HG03280 (cell line): ENCODE measurements at regions not wholly inside any gene's neighbourhood (a gene's known extent, or its start where the extent isn't known, plus 50 kb on each side); places are given as distances from the start of the nearest gene placed in this dataset.
"Not testable (repeated sequence)": the region's sequence is repeated elsewhere in the genome, so short reads cannot be mapped to it uniquely, and the experiment has no call there.

ENCODE experiments used
- ATAC-seq: cut with Tn5 transposase; IDR thresholded peaks from one replicate; pipeline ENCODE4 v1.9.1; 2021; ENCODE audit warnings: mild to moderate bottlenecking, moderate library complexity; ENCODE audit not compliant: unreplicated experiment

DNA sequence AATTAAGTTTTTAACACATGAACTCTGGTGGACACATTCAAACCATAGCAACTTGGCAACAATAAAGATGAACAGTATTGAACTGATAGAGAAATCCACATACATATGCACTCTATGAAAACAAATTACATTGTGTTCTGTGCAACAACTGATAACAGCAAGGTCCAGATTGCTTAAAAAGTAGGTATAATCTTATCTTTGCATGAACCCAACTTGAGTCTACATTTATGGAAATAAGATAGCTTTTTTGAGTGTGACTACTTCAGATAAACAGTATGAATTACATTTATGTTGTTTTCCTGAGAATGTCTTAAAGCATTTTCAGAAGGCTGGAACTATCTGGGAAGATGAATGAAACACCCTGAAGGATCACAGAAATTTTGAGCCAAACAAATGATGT lies 212.6 kb upstream of the GK2 start:
- ATAC-seq, result no peak

DNA sequence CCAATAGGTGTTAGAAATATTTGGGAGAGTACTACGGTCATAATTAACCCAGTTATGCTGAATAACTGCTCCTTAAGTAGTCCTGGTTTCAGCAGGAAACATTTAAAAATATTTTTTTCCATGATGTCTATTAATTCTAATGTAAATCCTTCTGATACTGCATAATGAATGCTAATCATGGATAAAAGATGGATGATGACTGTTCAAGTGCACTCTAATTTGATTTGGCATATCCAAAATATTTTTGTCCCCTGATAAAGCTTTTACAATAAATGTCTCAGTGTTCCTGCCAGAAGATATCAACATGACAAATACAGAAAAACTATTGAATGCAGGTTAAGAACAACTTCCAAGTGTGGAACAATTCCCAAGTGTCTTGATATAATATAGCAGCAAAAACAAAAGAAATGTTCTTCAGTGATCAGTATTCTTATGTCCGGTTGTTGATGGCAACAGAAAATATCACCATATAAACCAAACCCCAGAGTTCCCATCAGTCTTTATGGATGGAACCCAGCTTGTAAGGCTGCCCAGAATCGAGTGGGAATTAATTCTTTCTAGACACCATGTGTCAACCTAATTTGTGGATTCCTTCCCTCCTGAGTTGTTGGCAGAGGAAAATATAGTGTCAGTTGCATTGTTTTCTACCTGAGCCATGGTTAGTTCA lies 205.4 kb upstream of the GK2 start:
- ATAC-seq, result no peak

DNA sequence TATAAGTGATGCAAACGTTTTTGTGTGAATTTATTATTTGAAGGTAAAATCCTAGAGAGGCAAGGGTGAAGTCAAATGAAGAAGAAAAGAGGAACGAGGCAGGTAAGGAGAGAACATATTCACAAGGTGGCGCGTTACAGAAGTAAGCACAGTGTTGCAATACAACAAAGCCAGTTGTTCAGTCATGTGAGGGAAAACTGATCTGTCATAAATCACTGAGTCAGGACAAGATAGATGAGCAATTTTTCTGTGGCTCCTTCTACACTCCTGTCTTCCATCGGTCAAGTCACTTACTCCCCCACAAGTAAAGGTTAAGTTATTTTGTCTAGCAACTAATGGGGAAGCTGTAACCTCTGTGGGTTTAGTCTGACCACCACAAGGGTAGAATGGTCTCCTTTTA lies 203.0 kb upstream of the GK2 start:
- ATAC-seq, result no peak

DNA sequence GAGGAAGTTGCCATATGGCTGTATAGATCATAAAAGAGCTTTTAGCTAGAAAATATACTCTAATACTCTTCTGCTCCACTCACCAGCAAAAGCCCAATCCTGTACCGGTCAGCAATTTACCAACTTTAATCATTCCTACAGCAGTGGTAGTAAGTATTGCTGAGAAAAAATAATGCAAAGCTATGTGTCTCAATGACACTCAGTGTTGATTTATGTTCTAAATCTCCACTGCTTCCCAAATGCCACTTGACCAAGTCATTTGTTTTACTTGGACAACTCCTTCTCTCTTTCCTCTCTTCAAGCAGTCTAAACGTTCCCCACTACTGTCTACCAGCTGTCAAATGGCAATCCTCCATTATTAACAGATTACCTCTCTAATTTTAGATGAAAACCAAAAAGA lies 201.8 kb upstream of the GK2 start:
- no peak for ATAC-seq

- ATAC-seq, result no peak
Measured at GRCh38 chr4:79607979-79608378, 200.0 kb upstream of the GK2 start.

DNA sequence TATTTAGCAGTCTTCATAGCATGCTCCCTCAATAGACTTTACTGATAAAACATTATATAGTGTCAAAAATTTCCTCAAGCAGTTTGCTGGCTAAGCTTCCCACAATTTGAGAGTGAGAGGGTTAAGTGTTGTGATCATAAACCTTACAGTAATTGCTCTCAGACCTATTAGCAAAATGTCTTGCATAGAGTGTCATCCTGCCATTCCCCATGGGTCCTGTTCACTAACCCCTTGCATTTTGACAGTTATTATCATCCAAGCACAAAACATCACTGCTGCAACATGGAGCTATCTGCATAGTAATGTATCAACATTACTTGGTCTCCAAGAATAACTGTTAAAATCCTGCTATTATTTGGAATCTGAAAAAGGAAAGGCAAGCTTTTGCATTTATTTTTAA lies 196.1 kb upstream of the GK2 start:
- ATAC-seq, result no peak

DNA sequence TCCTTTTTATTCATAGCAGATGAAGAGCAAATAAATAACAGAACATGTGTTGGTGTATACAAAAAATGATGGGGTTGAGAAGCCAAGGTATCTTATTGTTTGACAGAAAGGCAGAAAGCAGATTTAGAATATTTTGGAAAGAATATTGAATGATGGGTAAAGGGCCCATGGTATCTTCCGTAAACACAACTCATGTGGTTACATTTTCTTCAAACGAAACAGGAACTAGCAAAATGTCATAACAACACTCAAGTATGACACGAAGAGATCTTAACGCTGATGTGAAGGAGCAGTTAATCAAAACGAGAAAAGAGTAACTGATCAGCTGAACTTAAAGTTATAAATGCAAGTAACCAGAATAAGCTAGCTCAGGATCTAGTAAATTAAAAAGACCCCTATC lies 195.7 kb upstream of the GK2 start:
- ATAC-seq, result no peak

GRCh38 chr4:79599691-79600090 lies 191.7 kb upstream of the GK2 start:
- no peak for ATAC-seq

DNA sequence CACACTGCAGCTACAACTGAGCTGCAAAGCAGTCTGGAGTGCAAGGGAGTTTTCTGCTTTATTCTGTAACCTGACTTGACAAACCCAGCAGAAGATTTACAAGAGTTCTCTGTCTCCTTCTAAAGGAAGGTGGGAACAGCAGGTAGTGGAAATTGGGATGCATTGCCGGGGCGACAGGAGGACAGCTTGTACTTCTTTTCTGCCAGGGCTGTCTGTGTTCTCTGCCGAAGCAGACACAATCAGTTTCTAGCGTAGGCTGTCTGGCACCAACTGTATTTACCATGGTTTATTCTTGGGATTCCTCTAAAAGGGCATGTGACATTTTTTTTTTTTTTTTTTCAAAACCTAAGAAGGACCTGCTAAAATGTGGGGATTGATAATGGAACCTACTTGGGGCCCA lies 190.8 kb upstream of the GK2 start:
- ATAC-seq, result no peak

DNA sequence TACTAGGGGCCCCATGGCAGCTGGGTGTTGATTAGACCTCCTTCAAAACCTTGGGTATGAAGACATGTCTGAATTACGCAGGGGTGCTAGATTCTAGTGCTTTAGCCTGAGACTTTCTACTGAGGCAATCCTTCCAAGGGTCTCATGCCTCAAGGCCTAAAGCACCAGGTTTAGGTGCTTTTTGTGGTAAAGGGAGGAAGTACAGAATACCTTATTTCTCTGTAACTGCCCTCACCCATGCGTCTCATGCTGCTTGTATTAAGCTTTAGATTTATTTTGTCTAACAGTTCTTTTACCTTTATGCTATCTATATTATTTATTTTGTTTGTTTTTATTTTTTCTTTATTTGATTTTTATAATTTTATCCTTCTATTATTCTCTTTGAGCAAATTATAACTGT lies 190.2 kb upstream of the GK2 start:
- no peak for ATAC-seq

- ATAC-seq, result no peak
Measured at GRCh38 chr4:79597266-79597665, 189.2 kb upstream of the GK2 start.

GRCh38 chr4:79592218-79592617 lies 184.2 kb upstream of the GK2 start:
- not testable (repeated sequence) for ATAC-seq

DNA sequence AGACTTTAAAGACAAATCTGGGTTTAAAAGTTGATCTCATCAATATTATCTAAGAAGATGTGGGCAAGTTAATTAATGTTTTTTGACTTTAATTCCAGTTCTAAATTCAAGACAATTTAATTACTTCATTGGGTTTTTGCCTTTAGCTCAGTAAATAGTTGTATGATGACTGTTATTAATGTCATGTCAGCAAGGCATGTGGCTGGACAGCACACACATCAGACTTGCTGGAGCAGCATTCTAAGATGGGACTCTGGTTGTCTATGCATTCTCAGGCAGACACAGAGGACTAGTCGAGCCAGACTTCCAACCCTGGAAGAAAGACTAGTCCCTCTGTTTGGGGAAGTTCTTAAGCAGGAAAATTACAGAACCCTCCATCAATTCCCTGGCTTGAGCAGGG lies 180.7 kb upstream of the GK2 start:
- ATAC-seq, result no peak

DNA sequence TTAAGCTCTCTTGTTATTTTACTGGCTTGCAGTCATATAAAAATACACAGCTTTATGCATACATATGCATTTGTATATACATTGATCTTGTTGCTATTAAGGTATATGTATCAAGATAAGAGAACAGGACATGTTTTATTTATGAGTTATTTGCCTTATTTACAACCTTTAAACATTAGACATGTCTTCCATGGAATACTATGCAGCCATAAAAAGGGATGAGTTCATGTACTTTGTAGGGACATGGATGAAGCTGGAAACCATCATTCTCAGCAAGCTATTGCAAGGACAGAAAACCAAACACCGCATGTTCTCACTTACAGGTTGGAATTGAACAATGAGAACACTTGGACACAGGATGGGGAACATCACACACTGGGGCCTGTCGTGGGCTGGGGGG lies 179.2 kb upstream of the GK2 start:
- not testable (repeated sequence) for ATAC-seq

DNA sequence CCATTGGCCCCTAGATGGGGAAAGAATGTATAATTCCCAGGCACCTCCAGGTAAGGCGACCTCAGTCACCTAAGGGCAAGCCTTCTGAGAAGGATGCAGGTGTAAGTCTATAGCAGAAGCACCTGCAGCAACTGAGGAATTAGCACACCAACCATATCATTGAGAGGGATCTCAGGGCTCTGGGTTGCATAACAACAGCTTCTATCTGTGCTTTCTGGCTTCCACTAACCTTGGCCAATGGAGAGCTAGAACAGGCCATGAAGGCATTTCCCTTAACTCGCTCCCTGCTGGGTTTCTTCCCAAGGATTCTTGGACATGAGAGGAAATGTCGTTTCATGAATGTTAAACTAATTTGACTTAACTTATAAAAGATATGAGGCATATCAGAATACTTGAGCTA lies 177.8 kb upstream of the GK2 start:
- ATAC-seq, result no peak

DNA sequence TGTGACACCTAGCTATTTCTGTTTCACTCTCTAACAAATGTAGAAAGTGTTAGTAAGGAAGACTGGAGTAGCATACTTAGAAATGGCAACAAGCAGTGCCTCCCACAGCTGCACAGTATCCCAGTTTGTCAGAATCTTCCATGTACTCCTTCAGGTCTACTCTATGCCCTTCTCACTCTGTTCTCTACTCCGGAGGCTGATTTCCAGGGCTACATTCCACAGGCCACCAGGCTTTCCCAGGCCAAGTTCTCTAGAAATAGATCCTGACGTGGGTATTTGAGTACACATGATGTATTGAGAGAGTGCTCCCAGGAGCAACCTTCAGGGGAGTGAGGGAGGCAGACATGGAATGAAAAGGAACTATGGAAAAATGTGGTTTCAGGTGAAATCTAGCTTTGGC lies 177.3 kb upstream of the GK2 start:
- ATAC-seq, result no peak

DNA sequence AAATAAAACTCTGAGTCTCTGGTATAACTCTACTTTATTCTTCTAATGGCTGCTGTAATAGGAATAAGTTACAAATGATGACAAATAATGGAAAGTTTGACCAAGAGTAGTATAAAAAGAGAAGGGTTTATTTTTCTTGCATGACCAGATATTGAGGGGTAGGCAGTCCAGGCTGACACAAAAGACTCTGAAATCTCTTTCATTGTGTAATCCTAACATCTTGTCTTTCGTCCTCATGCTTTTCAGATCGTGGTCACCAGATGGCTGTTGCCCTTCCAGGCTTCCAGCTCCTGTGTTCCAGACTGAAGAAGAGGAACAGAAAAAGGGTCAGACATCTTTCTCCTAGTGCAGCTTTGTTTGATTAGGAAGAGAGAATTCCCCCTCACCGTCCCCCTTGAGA lies 176.9 kb upstream of the GK2 start:
- no peak for ATAC-seq

- ATAC-seq, result no peak
Measured at GRCh38 chr4:79584352-79584751, 176.3 kb upstream of the GK2 start.

DNA sequence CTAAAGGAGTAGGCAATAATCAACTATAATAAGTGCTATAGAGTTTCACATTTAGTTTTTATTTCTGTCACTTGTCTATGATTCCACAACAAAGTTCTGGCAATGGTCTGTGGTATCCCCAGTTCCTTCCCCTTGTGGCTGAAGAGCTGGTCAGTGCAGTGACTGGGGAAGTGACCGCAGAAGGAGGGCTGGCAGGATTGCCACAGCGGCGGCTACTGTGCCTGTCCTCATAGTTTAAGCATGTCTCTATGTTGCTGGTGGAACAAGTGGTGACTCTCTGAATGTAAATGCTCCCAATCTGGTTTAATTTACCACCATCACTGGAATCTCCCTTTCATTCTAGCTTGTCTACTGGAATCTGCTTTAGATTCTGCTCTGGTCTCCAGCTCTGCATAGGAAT lies 170.6 kb upstream of the GK2 start:
- ATAC-seq, result no peak

- ATAC-seq, result peak; percentile 80
Measured at GRCh38 chr4:79576429-79576753, 168.4 kb upstream of the GK2 start.

GRCh38 chr4:79575709-79576428 lies 167.8 kb upstream of the GK2 start:
- no peak for ATAC-seq

GRCh38 chr4:79574741-79575451 lies 166.9 kb upstream of the GK2 start:
- ATAC-seq, result no peak
